Left lung (tissue), 4 donors: ENCODE measurements at regions not wholly inside any gene's neighbourhood (a gene's known extent, or its start where the extent isn't known, plus 50 kb on each side); places are given as distances from the start of the nearest gene placed in this dataset.

Experiments
- ATAC-seq: fragments of 200-7000 bp; cut with Tn5 transposase; one replicate; pipeline ENCODE4 v1.9.1; 2020; ENCODE audit warnings: moderate library complexity
- DNase-seq, 4 donors: peaks; one replicate each; pipeline ENCODE4 v3.0.0-alpha.2; 2013 to 2020
- H3K27ac ChIP-seq, 2 donors: fragments of 200-600 bp; sonication (generic) in 1 of 2; one replicate each; pipeline versions ENCODE4 v1.5.0 to v1.8.0; 2020 to 2021
- H3K27me3 ChIP-seq, 2 donors: fragments of 200-600 bp; sonication (generic) in 1 of 2; one replicate each; pipeline versions ENCODE4 v1.5.0 to v1.8.0; 2020 to 2021
- H3K36me3 ChIP-seq, 2 donors: fragments of 200-600 bp; sonication (generic) in 1 of 2; one replicate each; pipeline versions ENCODE4 v1.5.0 to v1.8.0; 2020 to 2021
- H3K4me1 ChIP-seq, 2 donors: fragments of 200-600 bp; one replicate each; pipeline ENCODE4 v1.8.0; 2021
- H3K4me3 ChIP-seq, 2 donors: fragments of 200-600 bp; sonication (generic) in 1 of 2; one replicate each; pipeline versions ENCODE4 v1.5.0 to v1.8.0; 2020 to 2021; ENCODE audit warnings: mild to moderate bottlenecking in 1 of 2
- H3K9me3 ChIP-seq, 2 donors: fragments of 200-600 bp; sonication (generic) in 1 of 2; one replicate each; pipeline versions ENCODE4 v1.5.0 to v1.8.0; 2020 to 2021
- CTCF ChIP-seq, 2 donors: fragments of 200-600 bp; sonication (generic) in 1 of 2; IDR thresholded peaks; one replicate each; pipeline versions ENCODE4 v1.5.0 to v1.8.0; 2021; ENCODE audit warnings: antibody characterized with exemption in 2 of 2
- intact Hi-C, 2 donors: fragments of 100-400 bp; cut with DNase I; formaldehyde crosslinking; loops; one replicate each; pipeline versions ENCODE4 v1.11.2 to v1.14.2; 2022
- donor health status: DM: no; HTN: yes; CAD: no.
- donor health status: DM: no; HTN: no; CAD: no.

GRCh38 chr18:28342231-28342630 lies 165.3 kb upstream of the CDH2 start:
- Histone ChIP-seq H3K9me3 (peaks cover 0 to 3% of the 10 kb centered on the region in 2 donors), H3K4me1 (no peaks in the 10 kb centered on the region), H3K27ac (no peak overlapping the region), H3K27me3 (no peaks in the 10 kb centered on the region), H3K4me3 (no peak overlapping the region), H3K36me3 (no peaks in the 10 kb centered on the region)
- DNase-seq = no peak
- intact Hi-C loops = no loop called here
- TF ChIP-seq CTCF (IDR thresholded peaks at IDR 0.05) = no peak
- no peak for ATAC-seq

- ATAC-seq (no peak), DNase-seq (no peak)
- TF ChIP-seq CTCF (IDR thresholded peaks at IDR 0.05) = no peak
- Histone ChIP-seq H3K9me3 (no peaks in the 10 kb centered on the region), H3K27me3 (no peaks in the 10 kb centered on the region), H3K4me3 (no peak overlapping the region), H3K36me3 (no peaks in the 10 kb centered on the region), H3K27ac (no peak overlapping the region), H3K4me1 (no peaks in the 10 kb centered on the region)
- intact Hi-C loops = no loop called here
These were observed 161.4 kb upstream of the CDH2 start for GRCh38 chr18:28338316-28338715.

GRCh38 chr18:28334516-28334915 lies 157.6 kb upstream of the CDH2 start:
- ATAC-seq (no peak), DNase-seq (no peak)
- Histone ChIP-seq H3K27ac (no peak overlapping the region), H3K27me3 (no peaks in the 10 kb centered on the region), H3K4me3 (no peak overlapping the region), H3K36me3 (no peaks in the 10 kb centered on the region), H3K9me3 (no peaks in the 10 kb centered on the region), H3K4me1 (no peaks in the 10 kb centered on the region)
- TF ChIP-seq CTCF (IDR thresholded peaks at IDR 0.05) = no peak
- intact Hi-C loops = no loop called here

GRCh38 chr18:28332071-28332470 lies 155.1 kb upstream of the CDH2 start:
- no peaks in the 10 kb centered on the region for H3K36me3 ChIP-seq
- no peaks in the 10 kb centered on the region for H3K4me1 ChIP-seq
- intact Hi-C loops = no loop called here
- H3K4me3 ChIP-seq = no peak overlapping the region
- no peak for DNase-seq
- no peak overlapping the region for H3K27ac ChIP-seq
- ATAC-seq = no peak
- peaks cover 0 to 2% of the 10 kb centered on the region in 2 donors for H3K9me3 ChIP-seq
- no peaks in the 10 kb centered on the region for H3K27me3 ChIP-seq
- no peak for TF ChIP-seq CTCF (IDR thresholded peaks at IDR 0.05)

GRCh38 chr18:28331551-28331950 lies 154.6 kb upstream of the CDH2 start:
- DNase-seq (no peak), ATAC-seq (no peak)
- H3K4me1 ChIP-seq = no peaks in the 10 kb centered on the region
- intact Hi-C loops = no loop called here
- no peak overlapping the region for H3K27ac ChIP-seq
- no peak for TF ChIP-seq CTCF (IDR thresholded peaks at IDR 0.05)
- H3K27me3 ChIP-seq = no peaks in the 10 kb centered on the region
- peaks cover 0 to 2% of the 10 kb centered on the region in 2 donors for H3K9me3 ChIP-seq
- H3K36me3 ChIP-seq = no peaks in the 10 kb centered on the region
- H3K4me3 ChIP-seq = no peak overlapping the region
